SK-N-SH treated with all-trans-retinoic acid at 6 μM for 48 hours (cell line): ENCODE measurements at regions not wholly inside any gene's neighbourhood (a gene's known extent, or its start where the extent isn't known, plus 50 kb on each side); places are given as distances from the start of the nearest gene placed in this dataset.

Experiments
- ARNTL ChIP-seq: fragments of 450-650 bp; formaldehyde crosslinking; IDR thresholded peaks from 2 replicates; pipeline ENCODE4 v1.5.0; 2020; ENCODE audit warnings: low read depth, mild to moderate bottlenecking, moderate library complexity, borderline replicate concordance
- GLIS3 ChIP-seq: fragments of 250-450 bp; sonication (Bioruptor Pico); IDR thresholded peaks from 2 replicates; pipeline ENCODE4 v1.5.0; 2020; ENCODE audit warnings: mild to moderate bottlenecking, moderate library complexity
- RARB ChIP-seq: fragments of 250-450 bp; sonication (Bioruptor Pico); IDR thresholded peaks from 2 replicates; pipeline ENCODE4 v1.8.0; 2021; ENCODE audit warnings: mild to moderate bottlenecking, moderate library complexity
- ZFP3 ChIP-seq: fragments of 250-450 bp; sonication (Bioruptor Pico); IDR thresholded peaks from 2 replicates; pipeline ENCODE4 v1.5.0; 2020; ENCODE audit warnings: mild to moderate bottlenecking, moderate library complexity
- ZFP30 ChIP-seq: fragments of 450-650 bp; formaldehyde crosslinking; IDR thresholded peaks from 2 replicates; pipeline ENCODE4 v1.5.0; 2022; ENCODE audit warnings: mild to moderate bottlenecking, moderate library complexity
- ZNF565 ChIP-seq: fragments of 450-650 bp; formaldehyde crosslinking; conservative IDR thresholded peaks from 2 replicates; pipeline ENCODE4 v1.5.0; 2020; ENCODE audit warnings: low read depth, mild to moderate bottlenecking, moderate library complexity
- TF ChIP-seq, protein P1 (sequence below): fragments of 250-450 bp; sonication (Bioruptor Pico); IDR thresholded peaks from 2 replicates; pipeline ENCODE4 v1.8.0; 2020; ENCODE audit warnings: mild to moderate bottlenecking, moderate library complexity, borderline replicate concordance
- TF ChIP-seq, protein P2 (sequence below): fragments of 250-450 bp; sonication (Bioruptor Pico); IDR thresholded peaks from 2 replicates; pipeline ENCODE4 v1.5.0; 2020; ENCODE audit warnings: mild to moderate bottlenecking, moderate library complexity
- TF ChIP-seq, protein P3 (sequence below): fragments of 250-450 bp; sonication (Bioruptor Pico); IDR thresholded peaks from 2 replicates; pipeline ENCODE4 v1.5.1; 2021; ENCODE audit warnings: mild to moderate bottlenecking, moderate library complexity

DNA sequence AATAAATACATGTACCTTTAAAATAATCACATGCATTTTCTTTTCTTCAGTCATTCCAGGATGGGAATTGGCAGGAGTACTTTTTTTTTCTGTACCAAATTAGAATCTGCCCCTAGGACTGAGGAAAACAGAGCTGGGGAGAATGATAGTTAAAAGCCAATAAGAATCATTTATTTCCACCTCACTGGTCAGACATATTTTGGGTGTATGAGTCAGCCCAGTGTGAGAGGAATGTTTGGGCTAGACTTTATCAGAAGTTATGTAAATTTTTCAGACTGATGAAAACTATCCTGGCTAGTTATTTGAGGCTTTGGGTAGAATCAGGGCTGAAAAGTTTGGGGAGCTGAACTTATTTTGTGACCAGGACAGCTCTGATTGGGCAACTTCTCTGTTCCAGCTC lies 303.1 kb upstream of the NPSR1 start:
- TF ChIP-seq ZFP3 (no peak), ZFP30 (CRISPR knock-in tag) (no peak), RARB (no peak), GLIS3 (no peak), ARNTL (CRISPR knock-in tag) (no peak), ZNF565 (CRISPR knock-in tag) (no peak)
- TF ChIP-seq, protein P1, sequence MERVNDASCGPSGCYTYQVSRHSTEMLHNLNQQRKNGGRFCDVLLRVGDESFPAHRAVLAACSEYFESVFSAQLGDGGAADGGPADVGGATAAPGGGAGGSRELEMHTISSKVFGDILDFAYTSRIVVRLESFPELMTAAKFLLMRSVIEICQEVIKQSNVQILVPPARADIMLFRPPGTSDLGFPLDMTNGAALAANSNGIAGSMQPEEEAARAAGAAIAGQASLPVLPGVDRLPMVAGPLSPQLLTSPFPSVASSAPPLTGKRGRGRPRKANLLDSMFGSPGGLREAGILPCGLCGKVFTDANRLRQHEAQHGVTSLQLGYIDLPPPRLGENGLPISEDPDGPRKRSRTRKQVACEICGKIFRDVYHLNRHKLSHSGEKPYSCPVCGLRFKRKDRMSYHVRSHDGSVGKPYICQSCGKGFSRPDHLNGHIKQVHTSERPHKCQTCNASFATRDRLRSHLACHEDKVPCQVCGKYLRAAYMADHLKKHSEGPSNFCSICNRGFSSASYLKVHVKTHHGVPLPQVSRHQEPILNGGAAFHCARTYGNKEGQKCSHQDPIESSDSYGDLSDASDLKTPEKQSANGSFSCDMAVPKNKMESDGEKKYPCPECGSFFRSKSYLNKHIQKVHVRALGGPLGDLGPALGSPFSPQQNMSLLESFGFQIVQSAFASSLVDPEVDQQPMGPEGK (CRISPR knock-in tag): no peak
- TF ChIP-seq, protein P2, sequence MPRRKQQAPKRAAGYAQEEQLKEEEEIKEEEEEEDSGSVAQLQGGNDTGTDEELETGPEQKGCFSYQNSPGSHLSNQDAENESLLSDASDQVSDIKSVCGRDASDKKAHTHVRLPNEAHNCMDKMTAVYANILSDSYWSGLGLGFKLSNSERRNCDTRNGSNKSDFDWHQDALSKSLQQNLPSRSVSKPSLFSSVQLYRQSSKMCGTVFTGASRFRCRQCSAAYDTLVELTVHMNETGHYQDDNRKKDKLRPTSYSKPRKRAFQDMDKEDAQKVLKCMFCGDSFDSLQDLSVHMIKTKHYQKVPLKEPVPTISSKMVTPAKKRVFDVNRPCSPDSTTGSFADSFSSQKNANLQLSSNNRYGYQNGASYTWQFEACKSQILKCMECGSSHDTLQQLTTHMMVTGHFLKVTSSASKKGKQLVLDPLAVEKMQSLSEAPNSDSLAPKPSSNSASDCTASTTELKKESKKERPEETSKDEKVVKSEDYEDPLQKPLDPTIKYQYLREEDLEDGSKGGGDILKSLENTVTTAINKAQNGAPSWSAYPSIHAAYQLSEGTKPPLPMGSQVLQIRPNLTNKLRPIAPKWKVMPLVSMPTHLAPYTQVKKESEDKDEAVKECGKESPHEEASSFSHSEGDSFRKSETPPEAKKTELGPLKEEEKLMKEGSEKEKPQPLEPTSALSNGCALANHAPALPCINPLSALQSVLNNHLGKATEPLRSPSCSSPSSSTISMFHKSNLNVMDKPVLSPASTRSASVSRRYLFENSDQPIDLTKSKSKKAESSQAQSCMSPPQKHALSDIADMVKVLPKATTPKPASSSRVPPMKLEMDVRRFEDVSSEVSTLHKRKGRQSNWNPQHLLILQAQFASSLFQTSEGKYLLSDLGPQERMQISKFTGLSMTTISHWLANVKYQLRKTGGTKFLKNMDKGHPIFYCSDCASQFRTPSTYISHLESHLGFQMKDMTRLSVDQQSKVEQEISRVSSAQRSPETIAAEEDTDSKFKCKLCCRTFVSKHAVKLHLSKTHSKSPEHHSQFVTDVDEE (CRISPR knock-in tag): no peak
- TF ChIP-seq, protein P3, sequence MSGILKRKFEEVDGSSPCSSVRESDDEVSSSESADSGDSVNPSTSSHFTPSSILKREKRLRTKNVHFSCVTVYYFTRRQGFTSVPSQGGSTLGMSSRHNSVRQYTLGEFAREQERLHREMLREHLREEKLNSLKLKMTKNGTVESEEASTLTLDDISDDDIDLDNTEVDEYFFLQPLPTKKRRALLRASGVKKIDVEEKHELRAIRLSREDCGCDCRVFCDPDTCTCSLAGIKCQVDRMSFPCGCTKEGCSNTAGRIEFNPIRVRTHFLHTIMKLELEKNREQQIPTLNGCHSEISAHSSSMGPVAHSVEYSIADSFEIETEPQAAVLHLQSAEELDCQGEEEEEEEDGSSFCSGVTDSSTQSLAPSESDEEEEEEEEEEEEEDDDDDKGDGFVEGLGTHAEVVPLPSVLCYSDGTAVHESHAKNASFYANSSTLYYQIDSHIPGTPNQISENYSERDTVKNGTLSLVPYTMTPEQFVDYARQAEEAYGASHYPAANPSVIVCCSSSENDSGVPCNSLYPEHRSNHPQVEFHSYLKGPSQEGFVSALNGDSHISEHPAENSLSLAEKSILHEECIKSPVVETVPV: no peak
